EH (cell line): ENCODE measurements at regions not wholly inside any gene's neighbourhood (a gene's known extent, or its start where the extent isn't known, plus 50 kb on each side); places are given as distances from the start of the nearest gene placed in this dataset.
A peak's percentile ranks its signal among the peaks of the same experiment; 100 is the strongest.

ENCODE experiments used
- DNase-seq: peaks from one replicate; pipeline ENCODE4 v3.0.0-alpha.2; 2015; ENCODE audit warnings: low read depth

DNA sequence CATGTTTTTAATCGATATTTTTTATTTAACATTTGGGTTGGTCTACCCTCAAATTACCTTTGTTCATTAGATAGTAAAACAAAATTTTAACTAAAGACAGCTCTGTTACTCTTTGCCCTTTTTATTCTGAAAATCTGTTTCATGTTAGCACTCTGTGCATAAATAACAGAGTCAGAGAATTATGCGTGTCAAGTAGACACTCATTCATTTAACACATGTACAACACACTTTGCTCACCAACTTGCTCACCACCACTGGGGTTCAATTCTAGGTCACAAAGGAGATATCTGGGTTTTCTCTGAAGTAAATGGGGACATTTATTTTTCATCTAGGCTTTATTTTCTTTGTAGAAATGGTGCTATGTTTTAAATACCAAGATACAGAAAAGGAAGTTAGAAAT, 457.4 kb upstream of the SEMA3D start:
- no peak for DNase-seq

- peak; percentile 29 for DNase-seq
These were observed 454.5 kb upstream of the SEMA3D start for GRCh38 chr7:85641331-85641730.

DNA sequence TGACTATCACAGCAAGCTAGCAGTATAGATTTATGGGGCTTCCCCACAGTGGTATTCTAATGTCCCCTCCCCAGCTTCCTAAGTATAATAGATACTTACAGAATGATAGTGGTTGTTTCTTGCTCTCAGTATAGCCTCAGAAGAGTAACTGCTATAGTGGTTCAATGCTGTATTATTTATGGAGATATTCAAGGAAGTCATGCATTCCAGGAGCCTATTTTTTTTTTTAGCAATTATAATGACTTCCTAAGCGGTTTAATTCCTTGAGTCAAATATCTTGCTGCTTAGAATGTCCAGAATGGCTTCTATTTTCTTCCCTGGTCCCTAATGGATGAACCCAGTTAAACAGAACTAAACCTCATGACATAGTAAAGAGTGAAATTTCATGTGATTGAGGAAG, 451.5 kb upstream of the SEMA3D start:
- DNase-seq: no peak

DNA sequence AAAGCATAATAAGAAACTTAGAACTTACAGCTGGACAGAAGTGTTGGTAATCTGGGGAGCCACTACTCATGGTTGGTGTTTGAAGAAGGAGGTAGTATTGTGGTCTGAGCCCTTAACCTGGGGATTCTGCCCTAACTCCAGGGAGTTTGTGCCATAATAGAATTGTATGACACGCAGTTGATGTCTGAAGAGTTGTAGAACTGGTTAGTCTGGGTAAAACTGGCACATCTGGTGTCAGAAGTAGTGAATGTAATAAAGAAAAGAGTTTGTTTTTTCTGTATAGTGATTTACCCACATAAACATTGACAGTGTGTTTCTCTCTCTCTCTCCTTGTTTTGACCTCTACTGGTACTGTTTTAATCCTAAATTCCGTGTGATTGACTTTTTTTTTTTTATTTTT, 448.1 kb upstream of the SEMA3D start:
- DNase-seq: no peak

DNA sequence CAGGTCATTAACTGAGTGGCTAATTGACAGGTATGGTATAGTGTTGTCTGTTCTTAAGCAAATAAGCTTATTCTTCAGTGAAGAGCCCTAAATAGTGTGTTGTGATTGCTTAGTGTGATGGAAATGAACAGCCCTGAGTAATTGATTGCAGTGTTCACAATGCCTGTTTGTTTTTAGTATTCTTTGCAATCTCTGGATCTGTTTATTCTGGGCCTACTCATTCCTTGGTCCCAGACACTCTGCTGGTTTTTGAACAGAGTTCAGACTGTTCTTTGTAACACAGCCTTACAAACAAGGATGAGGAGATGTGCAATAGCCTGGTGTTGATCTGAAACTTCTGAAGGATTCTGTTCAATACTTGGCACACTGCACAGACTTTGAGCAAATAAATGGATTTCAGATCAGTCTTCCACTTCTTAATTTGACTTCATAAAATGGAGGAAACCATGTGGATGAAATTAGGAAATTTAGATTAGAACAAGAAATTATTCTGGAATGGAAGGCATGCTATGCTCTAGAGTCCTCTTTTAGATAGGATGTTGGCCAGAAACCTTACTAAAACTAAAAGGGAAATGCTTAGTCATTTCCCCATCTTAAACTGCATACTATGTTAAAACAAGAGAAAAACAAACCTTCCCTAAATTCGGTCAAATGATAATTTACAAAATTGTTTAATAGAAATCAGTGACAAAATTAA, 444.2 kb upstream of the SEMA3D start:
- peak; percentile 12 for DNase-seq

DNA sequence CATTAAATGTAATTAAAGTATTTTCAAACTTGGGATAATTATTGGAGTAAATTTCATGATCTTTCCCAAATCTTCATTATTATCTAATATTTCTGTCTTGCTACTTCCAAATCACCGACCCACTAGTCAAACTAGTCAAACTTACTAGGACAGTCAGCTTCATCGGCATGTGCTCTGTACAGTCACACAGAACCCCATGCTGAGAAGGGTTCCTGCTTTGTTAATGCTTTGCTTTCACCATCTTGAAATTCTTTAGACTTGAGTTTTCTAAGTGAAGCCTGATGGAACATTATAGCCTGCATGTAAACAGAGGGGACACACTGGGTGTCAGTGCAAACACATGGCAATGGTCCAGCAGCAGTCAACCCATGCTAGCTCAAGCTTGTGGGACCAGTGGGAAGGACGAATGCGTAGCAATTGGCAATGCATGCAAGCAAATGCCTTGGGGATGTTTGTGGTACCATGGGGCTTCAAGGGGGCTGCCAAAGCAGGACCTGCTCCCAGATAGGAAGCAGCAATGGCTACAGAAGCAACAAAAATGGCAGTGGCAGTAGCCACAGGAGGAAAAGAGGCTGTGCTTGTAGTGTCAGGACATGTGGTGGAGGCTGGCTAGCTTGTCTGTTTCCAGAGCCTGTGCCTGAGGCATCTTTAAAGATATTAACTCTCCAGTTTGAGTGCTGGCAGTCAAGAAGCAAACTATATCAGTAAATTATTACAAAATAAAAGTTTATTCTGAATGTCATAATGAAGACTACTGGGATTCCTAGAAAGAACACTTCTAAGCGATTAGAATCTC, 441.1 kb upstream of the SEMA3D start:
- DNase-seq: peak; percentile 3

- DNase-seq: no peak
These were observed 435.2 kb upstream of the SEMA3D start for GRCh38 chr7:85622059-85622458.

- DNase-seq: no peak
These were observed 434.3 kb upstream of the SEMA3D start for GRCh38 chr7:85620936-85621685.

- no peak for DNase-seq
These were observed 432.4 kb upstream of the SEMA3D start for GRCh38 chr7:85619236-85619635.

DNA sequence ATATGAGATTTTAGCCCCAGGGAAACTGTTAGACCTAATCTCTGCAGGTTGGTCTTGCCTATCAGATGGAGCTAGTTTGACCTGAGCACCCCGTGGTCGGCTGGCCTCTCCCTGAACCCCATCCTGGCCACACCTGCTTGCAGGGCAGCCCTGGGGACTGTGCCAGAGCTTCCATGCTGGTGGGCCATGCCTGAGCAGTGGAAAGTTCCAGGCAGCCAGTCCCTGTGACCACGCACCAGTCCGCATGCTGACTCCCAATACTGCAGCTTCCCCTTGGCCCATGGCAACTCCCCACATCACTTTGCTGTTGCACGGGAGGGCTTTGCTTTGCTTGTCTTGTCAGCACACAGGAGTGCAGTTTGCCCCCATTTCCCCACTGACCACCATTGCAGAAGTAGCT, 427.8 kb upstream of the SEMA3D start:
- DNase-seq: no peak

GRCh38 chr7:85612514-85612913, 425.7 kb upstream of the SEMA3D start:
- DNase-seq: no peak

GRCh38 chr7:85608804-85609203, 421.9 kb upstream of the SEMA3D start:
- no peak for DNase-seq

DNA sequence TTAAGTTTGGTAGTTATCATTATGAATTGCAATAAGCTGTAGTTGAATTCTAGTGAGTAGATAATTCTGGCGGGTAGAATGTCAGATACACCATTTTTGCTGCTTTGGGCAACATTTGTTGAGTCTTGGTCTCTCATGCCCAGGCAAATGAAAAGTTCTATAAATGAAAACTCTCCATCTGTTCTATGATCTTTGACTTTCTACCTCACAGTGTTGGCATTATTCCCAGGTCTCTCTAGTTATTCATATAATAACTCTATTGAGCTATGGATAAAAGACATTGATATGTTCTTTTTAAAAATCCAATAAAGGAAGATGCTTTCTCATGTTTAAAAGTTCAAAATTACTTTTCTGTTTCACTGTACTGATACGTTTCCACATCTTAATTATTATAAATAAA, 415.3 kb upstream of the SEMA3D start:
- DNase-seq: no peak

DNA sequence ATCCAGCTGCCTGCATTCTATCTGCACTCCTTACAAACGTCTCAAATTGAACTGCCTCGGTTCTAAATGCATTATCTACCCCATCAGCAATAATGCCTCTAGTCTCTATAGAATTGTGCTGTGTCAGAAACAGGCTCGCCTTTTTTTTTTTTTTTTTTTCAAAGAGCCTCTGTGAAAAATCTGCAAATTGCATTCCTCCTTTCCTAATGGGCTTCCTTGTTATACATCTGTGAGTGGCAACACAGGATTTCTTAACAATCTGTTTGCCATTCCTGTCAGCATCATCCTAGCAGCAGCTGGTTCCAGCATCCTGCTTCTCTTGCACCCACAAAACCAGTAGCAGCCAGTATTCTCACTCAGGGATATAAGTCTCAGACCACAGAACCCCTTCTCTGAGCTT, 413.5 kb upstream of the SEMA3D start:
- no peak for DNase-seq

DNA sequence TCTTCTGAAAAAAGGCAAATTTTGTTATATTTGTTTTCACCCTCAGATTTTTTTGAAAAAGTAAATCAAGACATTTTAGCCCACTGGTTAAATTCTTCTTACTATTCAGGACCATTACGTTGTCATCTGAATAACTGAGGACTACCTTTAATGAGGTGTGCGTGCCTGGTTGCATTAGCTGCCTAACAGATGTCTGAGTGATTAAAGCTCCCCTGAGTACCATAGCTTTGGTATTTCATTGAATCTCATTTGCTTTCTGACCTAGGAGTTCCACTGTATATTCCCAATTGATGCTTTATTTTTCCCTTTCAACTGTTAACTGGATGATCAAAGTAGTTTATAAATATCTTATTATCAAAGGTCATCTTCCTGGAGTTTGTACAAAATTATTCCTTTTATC, 410.0 kb upstream of the SEMA3D start:
- no peak for DNase-seq

DNA sequence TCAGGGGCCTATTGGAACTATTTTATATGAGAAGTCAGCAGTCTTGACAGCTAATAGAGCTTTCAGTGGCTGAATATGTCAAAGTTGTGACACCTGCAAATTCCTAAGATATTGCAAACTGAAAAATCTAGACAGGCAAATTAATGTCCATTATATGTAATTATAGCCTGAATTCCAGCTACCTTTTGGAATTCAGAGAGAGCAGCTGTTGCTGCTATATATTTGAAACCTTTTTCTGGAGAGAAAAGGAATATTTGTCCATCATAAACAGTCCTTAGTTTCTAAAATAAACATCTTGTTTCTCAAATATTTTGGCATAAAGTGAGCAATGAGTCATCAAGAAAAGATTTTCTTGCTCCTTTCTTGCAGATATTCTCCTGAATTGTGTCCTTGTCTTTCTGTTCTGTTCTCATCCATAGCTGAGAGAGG, 408.9 kb upstream of the SEMA3D start:
- peak; percentile 44 for DNase-seq

GRCh38 chr7:85593355-85593754, 406.5 kb upstream of the SEMA3D start:
- DNase-seq: no peak

DNA sequence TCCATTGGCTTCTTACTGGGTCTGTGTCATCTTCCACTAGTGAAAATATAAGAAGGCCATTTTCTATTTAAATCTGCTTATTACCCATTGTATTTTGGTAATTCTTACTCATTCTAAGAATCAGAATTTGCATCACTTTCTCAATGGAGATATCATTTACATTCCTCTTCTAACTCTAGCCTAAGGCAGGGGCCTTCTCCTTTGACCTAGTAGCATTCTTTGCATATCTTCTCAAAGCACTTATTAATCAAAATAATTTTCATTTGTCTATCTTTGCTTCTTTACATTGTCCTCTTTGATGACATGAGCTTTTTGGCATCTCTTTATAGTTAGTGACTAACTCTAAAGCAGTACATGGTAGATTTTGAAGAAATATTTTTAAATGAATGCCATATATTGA, 400.9 kb upstream of the SEMA3D start:
- DNase-seq: peak; percentile 32

- DNase-seq: no peak
These were observed 399.2 kb upstream of the SEMA3D start for GRCh38 chr7:85586091-85586490.

- DNase-seq: no peak
These were observed 396.5 kb upstream of the SEMA3D start for GRCh38 chr7:85583131-85583953.

- DNase-seq: no peak
These were observed 387.0 kb upstream of the SEMA3D start for GRCh38 chr7:85573844-85574243.

GRCh38 chr7:85573346-85573745, 386.5 kb upstream of the SEMA3D start:
- DNase-seq: no peak
